SK-N-SH treated with all-trans-retinoic acid at 6 μM for 48 hours (cell line): ENCODE measurements at regions not wholly inside any gene's neighbourhood (a gene's known extent, or its start where the extent isn't known, plus 50 kb on each side); places are given as distances from the start of the nearest gene placed in this dataset.

Experiments used
- ARNTL ChIP-seq: fragments of 450-650 bp; formaldehyde crosslinking; IDR thresholded peaks from 2 replicates; pipeline ENCODE4 v1.5.0; 2020; ENCODE audit warnings: low read depth, mild to moderate bottlenecking, moderate library complexity, borderline replicate concordance
- BACH2 ChIP-seq: fragments of 250-450 bp; sonication (Bioruptor Pico); IDR thresholded peaks from 2 replicates; pipeline ENCODE4 v1.9.0; 2021; ENCODE audit warnings: mild to moderate bottlenecking, borderline replicate concordance
- CREB5 ChIP-seq: fragments of 250-450 bp; sonication (Bioruptor Pico); IDR thresholded peaks from 2 replicates; pipeline ENCODE4 v1.5.1; 2020; ENCODE audit warnings: low read depth, mild to moderate bottlenecking, moderate library complexity
- ESRRG ChIP-seq: fragments of 250-450 bp; sonication (Bioruptor Pico); IDR thresholded peaks from 2 replicates; pipeline ENCODE4 v1.6.1; 2021; ENCODE audit warnings: mild to moderate bottlenecking
- ISL1 ChIP-seq: fragments of 250-450 bp; sonication (Bioruptor Pico); IDR thresholded peaks from 2 replicates; pipeline ENCODE4 v2.1.2; 2022; ENCODE audit warnings: mild to moderate bottlenecking, moderate library complexity
- PATZ1 ChIP-seq: fragments of 250-450 bp; sonication (Bioruptor Pico); IDR thresholded peaks from 2 replicates; pipeline ENCODE4 v1.8.0; 2020; ENCODE audit warnings: mild to moderate bottlenecking, moderate library complexity, borderline replicate concordance
- TOX ChIP-seq: fragments of 250-450 bp; sonication (Bioruptor Pico); IDR thresholded peaks from 2 replicates; pipeline ENCODE4 v1.8.0; 2021; ENCODE audit warnings: mild to moderate bottlenecking, moderate library complexity, borderline replicate concordance
- TSHZ2 ChIP-seq: fragments of 250-450 bp; sonication (Bioruptor Pico); IDR thresholded peaks from 2 replicates; pipeline ENCODE4 v1.5.0; 2020; ENCODE audit warnings: mild to moderate bottlenecking, moderate library complexity
- ZC3H10 ChIP-seq: fragments of 250-450 bp; sonication (Bioruptor Pico); IDR thresholded peaks from 2 replicates; pipeline ENCODE4 v1.5.1; 2021; ENCODE audit warnings: mild to moderate bottlenecking, moderate library complexity
- ZNF70 ChIP-seq: fragments of 450-650 bp; formaldehyde crosslinking; IDR thresholded peaks from 2 replicates; pipeline ENCODE4 v1.5.0; 2020; ENCODE audit warnings: mild to moderate bottlenecking, moderate library complexity

- no peak for TF ChIP-seq PATZ1 (CRISPR knock-in tag)
- TF ChIP-seq CREB5 (CRISPR knock-in tag): no peak
- no peak for TF ChIP-seq ISL1 (CRISPR knock-in tag)
- no peak for TF ChIP-seq TSHZ2 (CRISPR knock-in tag)
- TF ChIP-seq ESRRG (CRISPR knock-in tag): no peak
- TF ChIP-seq ZNF70: no peak
- TF ChIP-seq BACH2 (CRISPR knock-in tag): no peak
- TF ChIP-seq ZC3H10 (CRISPR knock-in tag): no peak
- no peak for TF ChIP-seq ARNTL (CRISPR knock-in tag)
- TF ChIP-seq TOX: no peak
These were observed 206.8 kb downstream of the TLE4 start for GRCh38 chr9:79778581-79778980.
